SK-N-SH treated with all-trans-retinoic acid at 6 μM for 48 hours (cell line): ENCODE measurements at regions not wholly inside any gene's neighbourhood (a gene's known extent, or its start where the extent isn't known, plus 50 kb on each side); places are given as distances from the start of the nearest gene placed in this dataset.

ENCODE experiments used
- ATAC-seq: fragments of 200-7000 bp; cut with Tn5 transposase; 3 replicates; pipeline ENCODE4 v1.9.1; 2020; ENCODE audit warnings: mild to moderate bottlenecking, moderate library complexity
- ARNTL ChIP-seq: fragments of 450-650 bp; formaldehyde crosslinking; IDR thresholded peaks from 2 replicates; pipeline ENCODE4 v1.5.0; 2020; ENCODE audit warnings: low read depth, mild to moderate bottlenecking, moderate library complexity, borderline replicate concordance
- CSDC2 ChIP-seq: fragments of 250-450 bp; sonication (Bioruptor Pico); IDR thresholded peaks from 2 replicates; pipeline ENCODE4 v1.5.0; 2020; ENCODE audit warnings: mild to moderate bottlenecking, moderate library complexity
- ESRRG ChIP-seq: fragments of 250-450 bp; sonication (Bioruptor Pico); IDR thresholded peaks from 2 replicates; pipeline ENCODE4 v1.6.1; 2021; ENCODE audit warnings: mild to moderate bottlenecking
- GLIS3 ChIP-seq: fragments of 250-450 bp; sonication (Bioruptor Pico); IDR thresholded peaks from 2 replicates; pipeline ENCODE4 v1.5.0; 2020; ENCODE audit warnings: mild to moderate bottlenecking, moderate library complexity
- ISL1 ChIP-seq: fragments of 250-450 bp; sonication (Bioruptor Pico); IDR thresholded peaks from 2 replicates; pipeline ENCODE4 v2.1.2; 2022; ENCODE audit warnings: mild to moderate bottlenecking, moderate library complexity
- OSR1 ChIP-seq: fragments of 250-450 bp; sonication (Bioruptor Pico); IDR thresholded peaks from 2 replicates; pipeline ENCODE4 v1.8.0; 2022; ENCODE audit warnings: moderate library complexity, mild to moderate bottlenecking, inconsistent platforms
- PPARA ChIP-seq: fragments of 250-450 bp; sonication (Bioruptor Pico); IDR thresholded peaks from 2 replicates; pipeline ENCODE4 v1.5.0; 2020; ENCODE audit warnings: mild to moderate bottlenecking, borderline replicate concordance
- RARB ChIP-seq: fragments of 250-450 bp; sonication (Bioruptor Pico); IDR thresholded peaks from 2 replicates; pipeline ENCODE4 v1.8.0; 2021; ENCODE audit warnings: mild to moderate bottlenecking, moderate library complexity
- SNAI2 ChIP-seq: fragments of 250-450 bp; sonication (Bioruptor Pico); IDR thresholded peaks from 2 replicates; pipeline ENCODE4 v1.5.0; 2020; ENCODE audit warnings: mild to moderate bottlenecking, moderate library complexity
- ZC3H10 ChIP-seq: fragments of 250-450 bp; sonication (Bioruptor Pico); IDR thresholded peaks from 2 replicates; pipeline ENCODE4 v1.5.1; 2021; ENCODE audit warnings: mild to moderate bottlenecking, moderate library complexity
- ZFP3 ChIP-seq: fragments of 250-450 bp; sonication (Bioruptor Pico); IDR thresholded peaks from 2 replicates; pipeline ENCODE4 v1.5.0; 2020; ENCODE audit warnings: mild to moderate bottlenecking, moderate library complexity
- ZFP30 ChIP-seq: fragments of 450-650 bp; formaldehyde crosslinking; IDR thresholded peaks from 2 replicates; pipeline ENCODE4 v1.5.0; 2022; ENCODE audit warnings: mild to moderate bottlenecking, moderate library complexity
- ZNF565 ChIP-seq: fragments of 450-650 bp; formaldehyde crosslinking; conservative IDR thresholded peaks from 2 replicates; pipeline ENCODE4 v1.5.0; 2020; ENCODE audit warnings: low read depth, mild to moderate bottlenecking, moderate library complexity
- ZNF70 ChIP-seq: fragments of 450-650 bp; formaldehyde crosslinking; IDR thresholded peaks from 2 replicates; pipeline ENCODE4 v1.5.0; 2020; ENCODE audit warnings: mild to moderate bottlenecking, moderate library complexity
- TF ChIP-seq, protein P1 (sequence below): fragments of 250-450 bp; sonication (Bioruptor Pico); IDR thresholded peaks from 2 replicates; pipeline ENCODE4 v1.5.0; 2020; ENCODE audit warnings: mild to moderate bottlenecking, moderate library complexity
- TF ChIP-seq, protein P2 (sequence below): fragments of 250-450 bp; sonication (Bioruptor Pico); IDR thresholded peaks from 2 replicates; pipeline ENCODE4 v1.5.1; 2020; ENCODE audit warnings: low read depth, mild to moderate bottlenecking, moderate library complexity
- TF ChIP-seq, protein P3 (sequence below): fragments of 250-450 bp; sonication (Bioruptor Pico); IDR thresholded peaks from 2 replicates; pipeline ENCODE4 v1.5.1; 2021; ENCODE audit warnings: mild to moderate bottlenecking, moderate library complexity
- TF ChIP-seq, protein P4 (sequence below): fragments of 250-450 bp; sonication (Bioruptor Pico); IDR thresholded peaks from 2 replicates; pipeline ENCODE4 v1.8.0; 2021; ENCODE audit warnings: low read depth, mild to moderate bottlenecking, moderate library complexity, borderline replicate concordance
- TF ChIP-seq, protein P5 (sequence below): fragments of 250-450 bp; sonication (Bioruptor Pico); IDR thresholded peaks from 2 replicates; pipeline ENCODE4 v1.8.0; 2020; ENCODE audit warnings: mild to moderate bottlenecking, moderate library complexity, borderline replicate concordance

DNA sequence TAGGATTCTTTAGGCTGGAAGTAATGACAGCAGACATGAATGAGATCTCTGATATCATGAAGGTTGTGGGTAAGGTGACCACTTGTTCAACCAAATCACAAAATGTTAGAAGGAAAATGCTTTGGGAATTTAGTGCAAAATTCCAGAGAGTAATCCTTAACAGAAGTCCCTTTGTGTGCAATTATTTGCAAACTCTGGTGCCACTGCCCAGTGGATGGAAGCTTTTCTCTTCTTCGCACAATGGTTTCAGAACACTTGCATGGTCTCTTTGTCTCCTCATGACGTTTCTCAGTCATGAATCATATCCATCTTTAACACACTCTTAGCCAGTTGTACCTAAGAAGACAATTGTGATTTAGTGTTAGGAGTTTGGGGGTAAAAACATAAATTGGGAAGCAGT lies 570.4 kb upstream of the ANKRD30A start:
- no peak for ATAC-seq
- TF ChIP-seq GLIS3 (no peak), PPARA (CRISPR knock-in tag) (no peak), RARB (no peak), ZC3H10 (CRISPR knock-in tag) (no peak)
- TF ChIP-seq, protein P1, sequence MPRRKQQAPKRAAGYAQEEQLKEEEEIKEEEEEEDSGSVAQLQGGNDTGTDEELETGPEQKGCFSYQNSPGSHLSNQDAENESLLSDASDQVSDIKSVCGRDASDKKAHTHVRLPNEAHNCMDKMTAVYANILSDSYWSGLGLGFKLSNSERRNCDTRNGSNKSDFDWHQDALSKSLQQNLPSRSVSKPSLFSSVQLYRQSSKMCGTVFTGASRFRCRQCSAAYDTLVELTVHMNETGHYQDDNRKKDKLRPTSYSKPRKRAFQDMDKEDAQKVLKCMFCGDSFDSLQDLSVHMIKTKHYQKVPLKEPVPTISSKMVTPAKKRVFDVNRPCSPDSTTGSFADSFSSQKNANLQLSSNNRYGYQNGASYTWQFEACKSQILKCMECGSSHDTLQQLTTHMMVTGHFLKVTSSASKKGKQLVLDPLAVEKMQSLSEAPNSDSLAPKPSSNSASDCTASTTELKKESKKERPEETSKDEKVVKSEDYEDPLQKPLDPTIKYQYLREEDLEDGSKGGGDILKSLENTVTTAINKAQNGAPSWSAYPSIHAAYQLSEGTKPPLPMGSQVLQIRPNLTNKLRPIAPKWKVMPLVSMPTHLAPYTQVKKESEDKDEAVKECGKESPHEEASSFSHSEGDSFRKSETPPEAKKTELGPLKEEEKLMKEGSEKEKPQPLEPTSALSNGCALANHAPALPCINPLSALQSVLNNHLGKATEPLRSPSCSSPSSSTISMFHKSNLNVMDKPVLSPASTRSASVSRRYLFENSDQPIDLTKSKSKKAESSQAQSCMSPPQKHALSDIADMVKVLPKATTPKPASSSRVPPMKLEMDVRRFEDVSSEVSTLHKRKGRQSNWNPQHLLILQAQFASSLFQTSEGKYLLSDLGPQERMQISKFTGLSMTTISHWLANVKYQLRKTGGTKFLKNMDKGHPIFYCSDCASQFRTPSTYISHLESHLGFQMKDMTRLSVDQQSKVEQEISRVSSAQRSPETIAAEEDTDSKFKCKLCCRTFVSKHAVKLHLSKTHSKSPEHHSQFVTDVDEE, result no peak
- TF ChIP-seq, protein P2, sequence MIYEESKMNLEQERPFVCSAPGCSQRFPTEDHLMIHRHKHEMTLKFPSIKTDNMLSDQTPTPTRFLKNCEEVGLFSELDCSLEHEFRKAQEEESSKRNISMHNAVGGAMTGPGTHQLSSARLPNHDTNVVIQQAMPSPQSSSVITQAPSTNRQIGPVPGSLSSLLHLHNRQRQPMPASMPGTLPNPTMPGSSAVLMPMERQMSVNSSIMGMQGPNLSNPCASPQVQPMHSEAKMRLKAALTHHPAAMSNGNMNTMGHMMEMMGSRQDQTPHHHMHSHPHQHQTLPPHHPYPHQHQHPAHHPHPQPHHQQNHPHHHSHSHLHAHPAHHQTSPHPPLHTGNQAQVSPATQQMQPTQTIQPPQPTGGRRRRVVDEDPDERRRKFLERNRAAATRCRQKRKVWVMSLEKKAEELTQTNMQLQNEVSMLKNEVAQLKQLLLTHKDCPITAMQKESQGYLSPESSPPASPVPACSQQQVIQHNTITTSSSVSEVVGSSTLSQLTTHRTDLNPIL (CRISPR knock-in tag), result no peak
- TF ChIP-seq, protein P3, sequence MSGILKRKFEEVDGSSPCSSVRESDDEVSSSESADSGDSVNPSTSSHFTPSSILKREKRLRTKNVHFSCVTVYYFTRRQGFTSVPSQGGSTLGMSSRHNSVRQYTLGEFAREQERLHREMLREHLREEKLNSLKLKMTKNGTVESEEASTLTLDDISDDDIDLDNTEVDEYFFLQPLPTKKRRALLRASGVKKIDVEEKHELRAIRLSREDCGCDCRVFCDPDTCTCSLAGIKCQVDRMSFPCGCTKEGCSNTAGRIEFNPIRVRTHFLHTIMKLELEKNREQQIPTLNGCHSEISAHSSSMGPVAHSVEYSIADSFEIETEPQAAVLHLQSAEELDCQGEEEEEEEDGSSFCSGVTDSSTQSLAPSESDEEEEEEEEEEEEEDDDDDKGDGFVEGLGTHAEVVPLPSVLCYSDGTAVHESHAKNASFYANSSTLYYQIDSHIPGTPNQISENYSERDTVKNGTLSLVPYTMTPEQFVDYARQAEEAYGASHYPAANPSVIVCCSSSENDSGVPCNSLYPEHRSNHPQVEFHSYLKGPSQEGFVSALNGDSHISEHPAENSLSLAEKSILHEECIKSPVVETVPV (CRISPR knock-in tag), result no peak

DNA sequence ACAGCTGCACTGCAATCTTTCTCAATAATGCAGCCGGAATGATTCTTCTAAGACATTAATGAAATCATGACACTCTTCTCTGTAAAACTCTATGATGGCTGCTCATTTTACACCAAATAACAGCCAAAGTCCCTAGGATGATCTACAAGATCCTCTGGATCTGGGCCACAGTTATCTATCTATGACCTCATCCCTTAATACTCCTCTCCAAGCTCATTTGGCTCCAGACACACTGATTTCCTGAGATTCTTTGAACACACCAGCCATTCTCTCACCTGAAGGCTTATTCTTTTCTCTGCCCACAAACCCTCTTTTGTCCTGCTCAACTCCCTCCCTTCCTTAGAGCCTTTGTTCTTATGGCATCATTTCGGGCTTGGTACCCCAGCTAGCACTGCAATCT lies 577.4 kb upstream of the ANKRD30A start:
- TF ChIP-seq, protein P4, sequence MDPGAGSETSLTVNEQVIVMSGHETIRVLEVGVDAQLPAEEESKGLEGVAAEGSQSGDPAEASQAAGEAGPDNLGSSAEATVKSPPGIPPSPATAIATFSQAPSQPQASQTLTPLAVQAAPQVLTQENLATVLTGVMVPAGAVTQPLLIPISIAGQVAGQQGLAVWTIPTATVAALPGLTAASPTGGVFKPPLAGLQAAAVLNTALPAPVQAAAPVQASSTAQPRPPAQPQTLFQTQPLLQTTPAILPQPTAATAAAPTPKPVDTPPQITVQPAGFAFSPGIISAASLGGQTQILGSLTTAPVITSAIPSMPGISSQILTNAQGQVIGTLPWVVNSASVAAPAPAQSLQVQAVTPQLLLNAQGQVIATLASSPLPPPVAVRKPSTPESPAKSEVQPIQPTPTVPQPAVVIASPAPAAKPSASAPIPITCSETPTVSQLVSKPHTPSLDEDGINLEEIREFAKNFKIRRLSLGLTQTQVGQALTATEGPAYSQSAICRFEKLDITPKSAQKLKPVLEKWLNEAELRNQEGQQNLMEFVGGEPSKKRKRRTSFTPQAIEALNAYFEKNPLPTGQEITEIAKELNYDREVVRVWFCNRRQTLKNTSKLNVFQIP (CRISPR knock-in tag), result no peak
- no peak for ATAC-seq

DNA sequence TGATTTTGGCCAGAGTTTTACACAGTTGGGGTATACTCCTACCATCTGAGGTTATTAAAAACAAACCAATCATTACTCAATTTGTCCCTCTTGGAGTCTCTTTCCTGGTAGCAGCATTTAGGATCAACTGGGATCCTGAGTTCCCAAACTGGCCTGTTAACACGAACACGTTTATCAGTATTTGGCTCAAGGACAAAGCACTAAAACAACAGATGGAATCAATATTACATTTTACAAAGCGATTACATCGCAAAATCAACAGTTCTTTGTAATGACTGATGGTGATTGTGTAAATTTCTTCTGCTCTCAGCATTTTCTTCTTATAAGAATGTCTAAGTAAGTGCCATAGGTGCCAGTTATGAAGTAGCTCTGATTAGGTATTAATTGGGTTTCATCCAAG lies 582.9 kb upstream of the ANKRD30A start:
- peak; percentile 38; the same call in 2 of the 3 replicates for ATAC-seq
- TF ChIP-seq ESRRG (CRISPR knock-in tag) (no peak), ZC3H10 (CRISPR knock-in tag) (no peak), ZNF565 (CRISPR knock-in tag) (no peak), ARNTL (CRISPR knock-in tag) (no peak), SNAI2 (CRISPR knock-in tag) (no peak), ZNF70 (CRISPR knock-in tag) (no peak), CSDC2 (no peak), ISL1 (CRISPR knock-in tag) (no peak), OSR1 (CRISPR knock-in tag) (no peak), ZFP30 (CRISPR knock-in tag) (no peak), ZFP3 (CRISPR knock-in tag) (no peak), PPARA (CRISPR knock-in tag) (no peak)
- TF ChIP-seq, protein P5, sequence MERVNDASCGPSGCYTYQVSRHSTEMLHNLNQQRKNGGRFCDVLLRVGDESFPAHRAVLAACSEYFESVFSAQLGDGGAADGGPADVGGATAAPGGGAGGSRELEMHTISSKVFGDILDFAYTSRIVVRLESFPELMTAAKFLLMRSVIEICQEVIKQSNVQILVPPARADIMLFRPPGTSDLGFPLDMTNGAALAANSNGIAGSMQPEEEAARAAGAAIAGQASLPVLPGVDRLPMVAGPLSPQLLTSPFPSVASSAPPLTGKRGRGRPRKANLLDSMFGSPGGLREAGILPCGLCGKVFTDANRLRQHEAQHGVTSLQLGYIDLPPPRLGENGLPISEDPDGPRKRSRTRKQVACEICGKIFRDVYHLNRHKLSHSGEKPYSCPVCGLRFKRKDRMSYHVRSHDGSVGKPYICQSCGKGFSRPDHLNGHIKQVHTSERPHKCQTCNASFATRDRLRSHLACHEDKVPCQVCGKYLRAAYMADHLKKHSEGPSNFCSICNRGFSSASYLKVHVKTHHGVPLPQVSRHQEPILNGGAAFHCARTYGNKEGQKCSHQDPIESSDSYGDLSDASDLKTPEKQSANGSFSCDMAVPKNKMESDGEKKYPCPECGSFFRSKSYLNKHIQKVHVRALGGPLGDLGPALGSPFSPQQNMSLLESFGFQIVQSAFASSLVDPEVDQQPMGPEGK (CRISPR knock-in tag), result no peak
- TF ChIP-seq, protein P4 (CRISPR knock-in tag), result no peak
- TF ChIP-seq, protein P1, result no peak
